Kasumi-1 (cell line): ENCODE measurements at regions not wholly inside any gene's neighbourhood (a gene's known extent, or its start where the extent isn't known, plus 50 kb on each side); places are given as distances from the start of the nearest gene placed in this dataset.

ENCODE experiments used
- DNase-seq, 2 experiments: peaks; one replicate each; lab custom pipeline; 2025; lab: John Stamatoyannopoulos, UW

GRCh38 chr18:22467760-22468553, 50.2 kb upstream of the CTAGE1 start:
- no peak for DNase-seq

GRCh38 chr18:22468554-22468891, 50.8 kb upstream of the CTAGE1 start:
- DNase-seq, result no peak

GRCh38 chr18:22469061-22469734, 51.5 kb upstream of the CTAGE1 start:
- DNase-seq, result no peak

- no peak for DNase-seq
These were observed 52.2 kb upstream of the CTAGE1 start for GRCh38 chr18:22469926-22470247.

GRCh38 chr18:22470248-22471235, 52.8 kb upstream of the CTAGE1 start:
- DNase-seq, result no peak

GRCh38 chr18:22471546-22472131, 53.9 kb upstream of the CTAGE1 start:
- no peak for DNase-seq

GRCh38 chr18:22473366-22473765, 55.7 kb upstream of the CTAGE1 start:
- no peak for DNase-seq

- no peak for DNase-seq
These were observed 57.8 kb upstream of the CTAGE1 start for GRCh38 chr18:22475426-22476100.

- no peak for DNase-seq
These were observed 59.5 kb upstream of the CTAGE1 start for GRCh38 chr18:22477222-22477621.

- no peak for DNase-seq
These were observed 65.2 kb upstream of the CTAGE1 start for GRCh38 chr18:22482948-22483347.

GRCh38 chr18:22483407-22483806, 65.7 kb upstream of the CTAGE1 start:
- no peak for DNase-seq

- DNase-seq, result no peak
These were observed 66.8 kb upstream of the CTAGE1 start for GRCh38 chr18:22484471-22484870.

GRCh38 chr18:22485808-22486244, 68.1 kb upstream of the CTAGE1 start:
- DNase-seq, result no peak

- DNase-seq, result no peak
These were observed 69.0 kb upstream of the CTAGE1 start for GRCh38 chr18:22486667-22487066.

- DNase-seq, result no peak
These were observed 70.8 kb upstream of the CTAGE1 start for GRCh38 chr18:22488554-22488953.

GRCh38 chr18:22489704-22490103, 72.0 kb upstream of the CTAGE1 start:
- no peak for DNase-seq

- no peak for DNase-seq
These were observed 72.7 kb upstream of the CTAGE1 start for GRCh38 chr18:22490429-22490846.

GRCh38 chr18:22493255-22493654, 75.5 kb upstream of the CTAGE1 start:
- DNase-seq, result no peak

GRCh38 chr18:22493940-22494339, 76.2 kb upstream of the CTAGE1 start:
- no peak for DNase-seq

- no peak for DNase-seq
These were observed 77.1 kb upstream of the CTAGE1 start for GRCh38 chr18:22494771-22495170.

GRCh38 chr18:22499421-22499820, 81.7 kb upstream of the CTAGE1 start:
- DNase-seq, result no peak

- no peak for DNase-seq
These were observed 86.1 kb upstream of the CTAGE1 start for GRCh38 chr18:22503803-22504202.
